ENCODE measurements at regions not wholly inside any gene's neighbourhood (a gene's known extent, or its start where the extent isn't known, plus 50 kb on each side); places are given as distances from the start of the nearest gene placed in this dataset.
A peak's percentile ranks its signal among the peaks of the same experiment; 100 is the strongest.

DNA sequence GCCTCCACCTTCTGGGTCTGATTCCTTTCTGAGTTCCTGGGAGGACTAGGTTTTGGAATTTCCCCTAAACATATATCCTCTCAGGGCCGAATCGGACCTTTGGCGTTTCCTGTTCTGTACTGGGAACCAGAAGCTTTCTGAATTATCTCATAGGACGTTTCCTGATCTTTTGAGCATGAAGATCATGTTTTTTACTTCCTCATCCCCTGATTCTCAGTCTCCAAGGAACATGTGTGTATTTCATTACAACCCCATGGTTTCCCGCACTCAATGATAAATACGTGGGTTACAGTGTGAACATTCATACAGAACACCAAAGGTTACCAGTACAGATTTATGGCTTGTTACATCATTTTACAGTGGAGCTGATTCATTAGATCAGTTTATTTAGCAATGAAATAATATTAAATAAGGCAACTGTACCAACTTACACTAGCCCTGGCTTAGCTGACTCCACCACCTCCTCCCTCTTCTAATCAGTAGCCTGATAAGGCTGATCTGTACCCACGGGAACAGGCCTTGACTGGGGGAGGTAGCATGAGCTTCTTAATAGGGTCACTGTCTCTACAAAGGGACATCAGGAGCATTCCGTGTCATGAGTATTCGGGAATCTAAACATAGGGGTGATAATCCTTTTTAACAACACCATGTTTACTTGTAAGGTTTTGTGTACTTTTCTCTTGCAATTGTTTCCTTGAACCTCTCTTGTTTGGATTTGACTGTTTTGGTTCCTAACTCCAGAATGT is 57.8 kb upstream of the ERRFI1 start:
- peak; percentile 83 for DNase-seq

DNA sequence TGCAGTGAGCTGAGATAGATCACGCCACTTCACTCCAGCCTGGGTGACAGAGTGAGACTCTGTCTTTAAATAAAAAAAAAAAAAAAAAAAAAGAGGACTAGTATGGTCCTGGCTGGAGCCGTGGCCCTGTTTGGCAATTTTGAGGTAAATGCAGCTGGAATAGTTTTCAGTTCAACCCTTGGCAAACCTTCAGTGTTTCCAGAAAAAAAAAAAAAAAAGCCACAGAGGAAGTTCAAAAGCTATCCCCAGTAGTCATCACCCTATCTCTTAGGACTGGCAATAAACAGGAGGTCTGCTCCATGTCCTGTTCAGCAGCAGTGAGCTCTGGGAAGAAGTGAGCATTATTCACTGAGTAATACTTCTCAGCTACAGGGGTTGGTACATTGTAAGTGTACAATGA is 56.8 kb upstream of the ERRFI1 start:
- peak; percentile 84 for DNase-seq

DNA sequence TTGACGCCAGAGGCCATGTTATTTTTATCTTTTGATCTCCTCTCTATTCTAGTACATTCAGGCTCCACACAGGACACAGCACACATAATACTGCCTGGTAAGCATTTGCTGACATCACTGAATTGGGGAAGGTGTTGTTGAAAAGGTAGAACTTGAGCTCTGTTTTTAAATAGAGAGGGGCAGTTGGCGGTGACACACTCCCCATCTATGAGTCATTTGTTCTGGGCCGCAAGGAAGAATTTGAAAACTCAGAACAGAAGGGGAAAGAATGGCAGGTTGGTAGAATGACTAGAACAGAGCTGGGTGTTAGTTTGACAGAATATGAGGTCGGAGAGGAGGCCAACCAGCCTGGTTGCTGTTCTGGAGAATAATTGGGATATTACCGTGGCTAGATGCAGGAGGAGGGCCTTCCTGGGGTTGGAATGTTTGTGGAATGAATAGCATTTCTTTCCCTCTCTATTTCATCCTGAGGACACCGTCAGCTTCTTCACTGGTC is 52.1 kb upstream of the ERRFI1 start:
- peak; percentile 79 for DNase-seq

DNA sequence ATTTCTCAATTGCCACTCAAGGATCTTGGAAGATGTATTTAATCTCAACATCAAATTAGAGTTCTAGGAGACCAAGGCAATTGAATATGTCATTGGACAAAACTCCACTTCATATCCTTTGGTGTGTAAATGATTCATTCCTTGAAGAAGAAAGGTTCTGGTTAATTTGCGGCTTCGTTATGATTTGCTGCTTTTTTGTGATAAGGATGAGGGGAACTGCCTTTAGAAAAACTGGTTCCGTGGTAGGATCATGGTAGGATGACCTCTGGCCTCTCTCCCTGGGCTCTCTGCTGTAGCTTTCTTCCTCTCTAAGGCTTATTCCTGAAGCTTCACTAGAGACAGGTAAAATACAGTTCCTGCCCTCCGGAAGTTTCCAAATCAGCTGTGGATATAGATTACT is 51.5 kb upstream of the ERRFI1 start:
- no peak for DNase-seq

DNA sequence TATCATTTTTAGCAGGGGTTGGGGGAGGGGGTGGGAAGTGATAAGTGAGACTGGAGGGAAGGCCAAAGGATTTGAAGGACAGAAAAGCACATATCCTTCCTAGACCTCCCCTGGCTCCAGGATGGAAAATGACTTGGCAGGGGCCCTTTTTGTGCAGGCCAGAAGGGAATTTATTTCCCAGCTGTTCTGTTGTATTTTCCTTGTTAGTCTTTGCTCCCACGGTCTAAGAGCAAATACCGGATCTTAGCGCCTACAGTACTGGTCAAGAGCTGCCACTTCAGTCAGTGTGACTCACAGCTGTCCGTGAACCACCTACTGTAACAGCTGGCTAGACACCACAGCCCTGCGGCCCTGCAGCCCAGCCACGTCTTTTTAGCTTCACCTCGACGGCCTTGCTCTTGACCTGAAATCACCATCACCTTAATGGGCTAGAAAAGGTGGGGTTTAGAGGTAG is 51.0 kb upstream of the ERRFI1 start:
- peak; percentile 66 for DNase-seq

DNA sequence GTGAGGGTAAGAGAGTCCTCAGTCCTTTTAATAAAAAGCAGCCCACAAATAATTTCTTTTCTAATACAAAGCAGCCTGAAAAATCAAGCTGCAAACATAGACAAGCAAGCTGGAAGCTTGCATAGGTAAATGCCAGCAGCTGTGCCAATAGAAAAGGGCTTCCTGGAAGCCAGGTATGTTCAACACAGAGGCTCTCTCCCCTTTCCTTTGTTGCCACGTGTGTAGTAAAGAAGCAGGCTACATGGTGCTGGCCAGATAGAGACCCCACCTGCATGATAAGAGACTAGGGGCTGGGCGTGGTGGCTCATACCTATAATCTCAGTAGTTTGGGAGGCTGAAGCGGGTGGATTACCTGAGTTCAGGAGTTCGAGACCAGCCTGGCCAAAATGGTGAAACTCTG is 50.1 kb upstream of the ERRFI1 start:
- DNase-seq = no peak

All from fibroblast of skin of abdomen (primary cell).